OCI-LY7 (cell line): ENCODE measurements at regions not wholly inside any gene's neighbourhood (a gene's known extent, or its start where the extent isn't known, plus 50 kb on each side); places are given as distances from the start of the nearest gene placed in this dataset.

Experiments used
- BruUV-seq: library from RNA; stranded (reverse); fragments of 400-500 nt; replicated peaks from 2 replicates; lab custom pipeline; 2021; lab: Mats Ljungman, UMichigan
- CTCF ChIA-PET: fragments of 300-600 bp; sonication (Branson Sonifier 250); formaldehyde crosslinking; loops from one replicate; lab custom pipeline; 2022; ENCODE audit warnings: antibody characterized with exemption; ENCODE audit not compliant: unreplicated experiment; lab: Charles Lee
- POLR2A ChIA-PET: fragments of 300-600 bp; sonication (Branson Sonifier 250); formaldehyde crosslinking; loops from one replicate; lab custom pipeline; 2022; ENCODE audit warnings: antibody characterized with exemption; lab: Charles Lee
- DNase-seq: peaks from one replicate; pipeline ENCODE4 v3.0.0-alpha.2; 2015; ENCODE audit warnings: low spot score
- H2AFZ ChIP-seq: fragments of 200-600 bp; sonication (generic), shearing (Covaris generic); 2 replicates; pipeline ENCODE4 v1.6.1; 2014; ENCODE audit warnings: mild to moderate bottlenecking, antibody characterized with exemption, low read length, moderate library complexity
- H3K27ac ChIP-seq: fragments of 200-600 bp; sonication (generic); 2 replicates; pipeline ENCODE4 v1.5.1; 2014; ENCODE audit warnings: mixed run types, low read depth, mild to moderate bottlenecking, moderate library complexity, low read length, inconsistent platforms; ENCODE audit not compliant: poor library complexity, severe bottlenecking
- H3K36me3 ChIP-seq: fragments of 200-600 bp; sonication (generic); 2 replicates; pipeline ENCODE4 v1.6.1; 2014; ENCODE audit warnings: mild to moderate bottlenecking, antibody characterized with exemption, low read length, moderate library complexity, mixed read lengths; ENCODE audit not compliant: insufficient read depth
- H3K4me1 ChIP-seq: fragments of 200-600 bp; sonication (generic); 2 replicates; pipeline ENCODE4 v1.5.1; 2014; ENCODE audit warnings: mild to moderate bottlenecking, low read length; ENCODE audit not compliant: insufficient read depth, poor library complexity, severe bottlenecking
- H3K4me2 ChIP-seq: fragments of 200-600 bp; sonication (generic); 2 replicates; pipeline ENCODE4 v1.6.1; 2014; ENCODE audit warnings: mild to moderate bottlenecking, low read length
- H3K4me3 ChIP-seq: fragments of 200-600 bp; sonication (generic); 2 replicates; pipeline ENCODE4 v1.5.1; 2014; ENCODE audit warnings: mild to moderate bottlenecking, low read depth, low read length; ENCODE audit not compliant: poor library complexity, severe bottlenecking
- H3K79me2 ChIP-seq: fragments of 200-600 bp; sonication (generic); 2 replicates; pipeline ENCODE4 v1.6.1; 2016; ENCODE audit warnings: low read depth, mild to moderate bottlenecking, low read length, moderate library complexity, mixed read lengths; ENCODE audit not compliant: insufficient read depth
- H3K9me2 ChIP-seq: fragments of 200-600 bp; sonication (generic); 2 replicates; pipeline ENCODE4 v1.6.1; 2016; ENCODE audit warnings: mild to moderate bottlenecking, low read length, mixed read lengths; ENCODE audit not compliant: insufficient read depth
- H3K9me3 ChIP-seq: fragments of 200-600 bp; sonication (generic); 2 replicates; pipeline ENCODE4 v1.6.1; 2014; ENCODE audit warnings: mild to moderate bottlenecking, mixed run types, low read length, mixed read lengths
- H4K20me1 ChIP-seq: fragments of 200-600 bp; sonication (generic); 2 replicates; pipeline ENCODE4 v1.6.1; 2014; ENCODE audit warnings: mild to moderate bottlenecking, antibody characterized with exemption, low read length, moderate library complexity, mixed read lengths; ENCODE audit not compliant: insufficient read depth
- EZH2phosphoT487 ChIP-seq: fragments of 200-600 bp; sonication (generic); IDR thresholded peaks from 2 replicates; pipeline ENCODE4 v1.6.1; 2018; ENCODE audit warnings: low read depth, borderline replicate concordance, mild to moderate bottlenecking, mixed run types, antibody characterized with exemption, low read length, moderate library complexity, mixed read lengths
- intact Hi-C: fragments of 100-400 bp; cut with micrococcal nuclease; formaldehyde crosslinking; loops from one replicate; pipeline ENCODE4 v1.10.0; 2022; ENCODE audit not compliant: unreplicated experiment
- TF ChIP-seq, protein P1 (sequence below): fragments of 200-600 bp; sonication (generic); conservative IDR thresholded peaks from 2 replicates; pipeline ENCODE4 v1.5.1; 2014; ENCODE audit warnings: mild to moderate bottlenecking, antibody characterized with exemption, low read length, moderate library complexity, mixed read lengths

DNA sequence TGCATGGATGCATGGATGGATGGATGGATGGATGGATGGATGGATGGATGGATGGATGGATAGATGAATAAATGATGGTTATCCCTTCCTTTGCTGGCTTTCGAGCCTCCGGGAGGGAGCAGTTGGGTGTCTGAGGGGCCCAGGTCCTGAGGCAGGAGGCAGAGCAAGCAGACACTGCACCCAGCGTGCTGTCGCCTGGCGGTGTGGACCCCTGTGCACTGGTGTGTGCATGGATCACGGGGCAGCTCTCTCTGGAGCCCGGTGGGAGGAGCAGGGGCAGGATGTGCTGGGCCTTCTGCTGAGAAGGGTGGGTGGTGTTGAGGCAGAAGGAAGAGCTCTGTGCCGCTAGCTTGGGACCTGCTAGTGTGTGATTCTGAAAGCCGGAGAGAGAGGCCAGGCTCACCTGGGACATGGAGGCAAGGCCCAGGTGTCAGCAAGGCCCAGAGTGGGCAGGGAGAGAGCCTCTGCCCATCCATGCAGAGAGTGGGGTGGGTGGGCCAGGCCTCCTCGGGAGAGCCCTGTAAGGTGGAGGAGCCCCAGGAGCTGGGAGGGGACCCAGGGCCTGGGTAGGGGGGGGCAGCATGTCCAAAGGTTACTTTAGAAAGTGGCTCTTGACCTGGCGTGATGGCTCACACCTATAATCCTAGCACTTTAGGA is 254.4 kb downstream of the BRD1 start:
- Histone ChIP-seq H3K4me3 (no peak overlapping the region), H3K4me1 (no peaks in the 10 kb centered on the region), H3K9me3 (no peaks in the 10 kb centered on the region), H4K20me1 (no peaks in the 10 kb centered on the region), H3K36me3 (no peaks in the 10 kb centered on the region), H3K4me2 (no peak overlapping the region), H3K27ac (no peak overlapping the region), H3K9me2 (no peaks in the 10 kb centered on the region), H3K79me2 (no peaks in the 10 kb centered on the region), H2AFZ (no peak overlapping the region)
- ChIA-PET CTCF (no interaction called here), POLR2A (no interaction called here)
- no TSS peak for BruUV-seq
- DNase-seq, result no peak
- intact Hi-C loops, result no loop called here
- TF ChIP-seq, protein P1, sequence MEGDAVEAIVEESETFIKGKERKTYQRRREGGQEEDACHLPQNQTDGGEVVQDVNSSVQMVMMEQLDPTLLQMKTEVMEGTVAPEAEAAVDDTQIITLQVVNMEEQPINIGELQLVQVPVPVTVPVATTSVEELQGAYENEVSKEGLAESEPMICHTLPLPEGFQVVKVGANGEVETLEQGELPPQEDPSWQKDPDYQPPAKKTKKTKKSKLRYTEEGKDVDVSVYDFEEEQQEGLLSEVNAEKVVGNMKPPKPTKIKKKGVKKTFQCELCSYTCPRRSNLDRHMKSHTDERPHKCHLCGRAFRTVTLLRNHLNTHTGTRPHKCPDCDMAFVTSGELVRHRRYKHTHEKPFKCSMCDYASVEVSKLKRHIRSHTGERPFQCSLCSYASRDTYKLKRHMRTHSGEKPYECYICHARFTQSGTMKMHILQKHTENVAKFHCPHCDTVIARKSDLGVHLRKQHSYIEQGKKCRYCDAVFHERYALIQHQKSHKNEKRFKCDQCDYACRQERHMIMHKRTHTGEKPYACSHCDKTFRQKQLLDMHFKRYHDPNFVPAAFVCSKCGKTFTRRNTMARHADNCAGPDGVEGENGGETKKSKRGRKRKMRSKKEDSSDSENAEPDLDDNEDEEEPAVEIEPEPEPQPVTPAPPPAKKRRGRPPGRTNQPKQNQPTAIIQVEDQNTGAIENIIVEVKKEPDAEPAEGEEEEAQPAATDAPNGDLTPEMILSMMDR, result no peak
- no peak for TF ChIP-seq EZH2phosphoT487

DNA sequence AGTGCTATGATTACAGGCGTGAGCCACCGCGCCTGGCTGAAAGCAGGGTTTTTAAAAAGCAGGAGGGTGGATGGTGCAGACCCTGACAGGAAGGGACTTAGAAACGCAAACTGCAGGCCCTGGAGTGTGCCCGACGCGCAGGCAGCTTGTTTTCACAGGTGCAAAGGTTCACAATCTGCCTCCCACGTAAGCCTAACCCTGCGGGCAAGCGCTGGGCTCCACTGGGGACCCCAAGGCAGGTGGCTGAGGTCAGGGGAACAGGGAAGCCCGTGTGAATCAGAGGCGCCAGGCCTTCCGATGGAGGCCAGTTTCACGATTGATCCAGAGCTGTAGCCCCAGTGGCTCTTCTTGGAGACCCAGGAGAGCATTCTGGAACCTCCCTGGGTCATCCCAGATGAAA is 256.3 kb downstream of the BRD1 start:
- no peaks in the 10 kb centered on the region for H3K9me2 ChIP-seq
- H3K4me2 ChIP-seq, result no peak overlapping the region
- no peaks in the 10 kb centered on the region for H3K36me3 ChIP-seq
- H3K4me1 ChIP-seq, result no peaks in the 10 kb centered on the region
- no peaks in the 10 kb centered on the region for H3K9me3 ChIP-seq
- CTCF ChIA-PET, result no interaction called here
- H2AFZ ChIP-seq, result no peak overlapping the region
- no peak overlapping the region for H3K27ac ChIP-seq
- H3K79me2 ChIP-seq, result no peaks in the 10 kb centered on the region
- POLR2A ChIA-PET, result no interaction called here
- no peak for TF ChIP-seq EZH2phosphoT487
- TF ChIP-seq, protein P1, result no peak
- no peak overlapping the region for H3K4me3 ChIP-seq
- intact Hi-C loops, result no loop called here
- no peaks in the 10 kb centered on the region for H4K20me1 ChIP-seq
- no TSS peak for BruUV-seq
- DNase-seq, result no peak

DNA sequence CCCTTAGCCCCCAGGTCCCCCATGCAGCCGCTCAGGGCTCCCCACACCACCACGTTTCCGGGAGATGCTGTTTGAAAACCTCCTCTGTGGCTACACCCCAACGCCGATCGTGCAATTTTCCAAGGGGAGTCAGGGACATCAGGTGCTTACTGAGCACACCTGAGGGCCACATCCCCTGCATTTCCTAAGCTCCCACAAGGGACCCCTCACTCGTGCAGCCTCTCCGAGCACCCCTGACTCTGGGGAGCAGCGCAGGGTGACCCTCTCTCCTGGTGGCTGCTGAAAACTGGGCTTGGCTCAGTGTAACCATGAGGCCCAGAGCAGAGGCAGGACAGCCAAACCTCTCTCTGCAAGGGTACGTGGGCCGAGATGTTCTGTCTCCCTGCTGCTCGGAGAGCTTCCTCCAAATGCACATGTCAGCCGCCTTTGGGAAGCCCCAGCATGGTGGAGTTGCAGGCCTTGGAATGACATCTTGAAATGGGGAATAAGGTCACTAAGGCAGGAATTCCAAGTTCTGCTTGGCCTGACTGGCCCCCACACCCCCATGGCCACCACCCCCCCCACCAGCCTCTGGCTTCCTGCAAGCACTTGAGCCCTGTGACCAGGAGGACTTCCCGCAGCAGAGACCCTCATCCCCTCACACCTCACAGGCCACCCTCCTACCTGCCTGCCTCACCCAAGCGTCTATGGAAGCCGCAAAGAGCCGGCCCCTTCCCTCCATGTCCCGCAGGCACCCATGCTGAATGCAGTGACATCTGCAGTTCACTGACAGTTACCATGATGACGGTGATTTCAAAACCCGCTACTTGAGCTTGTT is 257.4 kb downstream of the BRD1 start:
- intact Hi-C loops, result no loop called here
- Histone ChIP-seq H4K20me1 (no peaks in the 10 kb centered on the region), H3K79me2 (no peaks in the 10 kb centered on the region), H2AFZ (no peak overlapping the region), H3K4me2 (no peak overlapping the region), H3K4me1 (no peaks in the 10 kb centered on the region), H3K4me3 (no peak overlapping the region), H3K27ac (no peak overlapping the region), H3K36me3 (no peaks in the 10 kb centered on the region), H3K9me2 (no peaks in the 10 kb centered on the region), H3K9me3 (no peaks in the 10 kb centered on the region)
- DNase-seq, result no peak
- TF ChIP-seq EZH2phosphoT487, result no peak
- TF ChIP-seq, protein P1, result no peak
- ChIA-PET CTCF (no interaction called here), POLR2A (no interaction called here)
- no TSS peak for BruUV-seq
